Colonic mucosa (tissue), 4 donors: ENCODE measurements at regions not wholly inside any gene's neighbourhood (a gene's known extent, or its start where the extent isn't known, plus 50 kb on each side); places are given as distances from the start of the nearest gene placed in this dataset.
"Not testable (repeated sequence)": the region's sequence is repeated elsewhere in the genome, so short reads cannot be mapped to it uniquely, and the experiment has no call there.

ENCODE experiments used
- DNase-seq: peaks from one replicate; pipeline ENCODE4 v3.0.0-alpha.2; 2020
- H3K27ac ChIP-seq: fragments of 200-600 bp; one replicate; pipeline ENCODE4 v1.8.0; 2021
- H3K27me3 ChIP-seq: fragments of 200-600 bp; one replicate; pipeline ENCODE4 v1.8.0; 2021
- H3K36me3 ChIP-seq: fragments of 200-600 bp; one replicate; pipeline ENCODE4 v1.8.0; 2021
- H3K4me1 ChIP-seq: fragments of 200-600 bp; one replicate; pipeline ENCODE4 v1.8.0; 2021; ENCODE audit warnings: mild to moderate bottlenecking
- H3K4me3 ChIP-seq: fragments of 200-600 bp; one replicate; pipeline ENCODE4 v1.8.0; 2021
- H3K9ac ChIP-seq, 2 donors: one replicate each; pipeline ENCODE4 v1.7.0; 2013; ENCODE audit warnings: control low read depth in 2 of 2, low read depth in 2 of 2, low read length in 2 of 2
- H3K9me3 ChIP-seq: fragments of 200-600 bp; one replicate; pipeline ENCODE4 v1.8.0; 2021
- CTCF ChIP-seq: fragments of 200-600 bp; IDR thresholded peaks from one replicate; pipeline ENCODE4 v1.8.0; 2022; ENCODE audit warnings: antibody characterized with exemption, mild to moderate bottlenecking
- intact Hi-C: fragments of 100-400 bp; cut with DNase I; formaldehyde crosslinking; loops from one replicate; pipeline ENCODE4 v1.14.1; 2022
- donor health status: healthy.
- donor health status: DM: no; HTN: no; CAD: no.
- donor health status: DM: no; HTN: no; CAD: no.

GRCh38 chr16:60127196-60127595, 1393.1 kb upstream of the GOT2 start:
- intact Hi-C loops, result no loop called here
- no peak for DNase-seq
- no peaks in the 10 kb centered on the region for H3K4me1 ChIP-seq
- no peak overlapping the region for H3K9ac ChIP-seq
- no peaks in the 10 kb centered on the region for H3K9me3 ChIP-seq
- H3K27ac ChIP-seq, result no peak overlapping the region
- H3K4me3 ChIP-seq, result no peak overlapping the region
- no peaks in the 10 kb centered on the region for H3K27me3 ChIP-seq
- TF ChIP-seq CTCF, result no peak
- H3K36me3 ChIP-seq, result no peaks in the 10 kb centered on the region

- DNase-seq, intact Hi-C loops, H3K9ac ChIP-seq, H3K4me1 ChIP-seq, H3K9me3 ChIP-seq, H3K4me3 ChIP-seq, H3K27ac ChIP-seq, H3K36me3 ChIP-seq, H3K27me3 ChIP-seq: not testable (repeated sequence)
Observed at GRCh38 chr16:60126115-60126514, 1392.0 kb upstream of the GOT2 start.

GRCh38 chr16:60123392-60124023, 1389.4 kb upstream of the GOT2 start:
- intact Hi-C loops, result no loop called here
- H3K4me3 ChIP-seq, result no peak overlapping the region
- no peak for DNase-seq
- H3K36me3 ChIP-seq, result no peaks in the 10 kb centered on the region
- H3K9ac ChIP-seq, result no peak overlapping the region
- no peaks in the 10 kb centered on the region for H3K9me3 ChIP-seq
- H3K4me1 ChIP-seq, result no peaks in the 10 kb centered on the region
- H3K27me3 ChIP-seq, result no peaks in the 10 kb centered on the region
- TF ChIP-seq CTCF, result no peak
- no peak overlapping the region for H3K27ac ChIP-seq

- Histone ChIP-seq H3K9me3 (no peaks in the 10 kb centered on the region), H3K36me3 (no peaks in the 10 kb centered on the region), H3K27ac (no peak overlapping the region), H3K9ac (no peak overlapping the region), H3K4me3 (no peak overlapping the region), H3K27me3 (no peaks in the 10 kb centered on the region), H3K4me1 (no peaks in the 10 kb centered on the region)
- TF ChIP-seq CTCF, result no peak
- no peak for DNase-seq
- intact Hi-C loops, result no loop called here
Observed at GRCh38 chr16:60120586-60120985, 1386.5 kb upstream of the GOT2 start.

GRCh38 chr16:60110531-60110930, 1376.4 kb upstream of the GOT2 start:
- Histone ChIP-seq H3K9me3 (no peaks in the 10 kb centered on the region), H3K27ac (no peak overlapping the region), H3K4me3 (no peak overlapping the region), H3K4me1 (no peaks in the 10 kb centered on the region), H3K27me3 (no peaks in the 10 kb centered on the region), H3K36me3 (no peaks in the 10 kb centered on the region), H3K9ac (no peak overlapping the region)
- no peak for TF ChIP-seq CTCF
- intact Hi-C loops, result no loop called here
- no peak for DNase-seq

- no peak for DNase-seq
- Histone ChIP-seq H3K9ac (no peak overlapping the region), H3K27me3 (no peaks in the 10 kb centered on the region), H3K4me3 (no peak overlapping the region), H3K36me3 (no peaks in the 10 kb centered on the region), H3K4me1 (no peaks in the 10 kb centered on the region), H3K27ac (no peak overlapping the region), H3K9me3 (no peaks in the 10 kb centered on the region)
- TF ChIP-seq CTCF, result no peak
- intact Hi-C loops, result no loop called here
Observed at GRCh38 chr16:60107871-60108270, 1373.8 kb upstream of the GOT2 start.
